ENCODE measurements at regions not wholly inside any gene's neighbourhood (a gene's known extent, or its start where the extent isn't known, plus 50 kb on each side); places are given as distances from the start of the nearest gene placed in this dataset.

GRCh38 chr7:124219681-124220080 is 186.8 kb upstream of the TMEM229A start:
- H3K9me3 Mint-ChIP-seq = peaks cover 15% of the 10 kb centered on the region
- no peak overlapping the region for H3K4me3 Mint-ChIP-seq
- no peaks in the 10 kb centered on the region for H3K27me3 Mint-ChIP-seq (ENCODE audit: low read depth)
- H3K36me3 Mint-ChIP-seq (ENCODE audit: low read depth) = no peaks in the 10 kb centered on the region
- H3K27ac Mint-ChIP-seq = no peak overlapping the region
- no peaks in the 10 kb centered on the region for H3K4me1 Mint-ChIP-seq (ENCODE audit: low read depth)
- DNase-seq (ENCODE audit: low spot score) = no peak

DNA sequence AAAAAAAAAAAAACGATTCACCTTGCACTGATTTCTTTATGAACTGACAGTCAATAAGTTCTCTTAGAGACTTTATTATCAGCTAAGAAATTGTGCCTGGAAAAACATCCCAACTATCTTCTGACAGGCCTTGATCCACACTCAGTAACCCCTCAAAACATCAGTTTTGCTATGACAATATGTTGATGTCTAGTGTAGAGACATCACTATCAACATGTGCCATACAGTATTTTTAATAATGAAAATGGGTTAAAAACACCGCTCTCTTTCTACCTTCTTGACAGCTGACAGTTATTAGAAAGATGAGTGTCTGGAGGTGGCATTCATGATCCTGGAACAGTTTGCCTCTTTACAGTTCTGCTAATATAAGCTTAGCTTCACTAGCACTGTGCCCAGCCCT is 175.8 kb upstream of the TMEM229A start:
- H3K4me3 Mint-ChIP-seq = no peak overlapping the region
- no peaks in the 10 kb centered on the region for H3K36me3 Mint-ChIP-seq (ENCODE audit: low read depth)
- peaks cover 4% of the 10 kb centered on the region for H3K9me3 Mint-ChIP-seq
- DNase-seq (ENCODE audit: low spot score) = no peak
- H3K4me1 Mint-ChIP-seq (ENCODE audit: low read depth) = no peaks in the 10 kb centered on the region
- H3K27ac Mint-ChIP-seq = no peak overlapping the region
- H3K27me3 Mint-ChIP-seq (ENCODE audit: low read depth) = no peaks in the 10 kb centered on the region

DNA sequence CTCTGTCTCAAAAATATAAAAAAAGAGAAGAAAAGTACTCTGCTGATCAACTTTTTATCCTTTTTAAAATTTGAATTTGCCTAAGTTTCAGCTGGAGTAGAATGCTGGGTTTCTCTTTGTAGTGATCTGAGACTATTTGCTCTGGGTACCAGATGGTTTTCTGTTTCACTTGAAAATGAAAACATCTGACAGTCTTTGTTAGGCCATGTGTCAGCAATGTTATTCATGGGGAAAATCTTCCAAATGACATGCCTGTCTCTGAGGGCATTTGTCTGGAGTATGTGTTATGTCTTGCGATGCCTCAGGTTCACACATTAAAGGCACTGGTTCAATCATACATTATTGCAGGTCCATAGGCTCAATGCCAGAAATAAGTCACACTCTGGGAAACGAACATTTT is 175.3 kb upstream of the TMEM229A start:
- H3K9me3 Mint-ChIP-seq = peaks cover 4% of the 10 kb centered on the region
- no peak overlapping the region for H3K27ac Mint-ChIP-seq
- no peaks in the 10 kb centered on the region for H3K4me1 Mint-ChIP-seq (ENCODE audit: low read depth)
- H3K36me3 Mint-ChIP-seq (ENCODE audit: low read depth) = no peaks in the 10 kb centered on the region
- no peak for DNase-seq (ENCODE audit: low spot score)
- H3K4me3 Mint-ChIP-seq = no peak overlapping the region
- H3K27me3 Mint-ChIP-seq (ENCODE audit: low read depth) = no peaks in the 10 kb centered on the region

- H3K27me3 Mint-ChIP-seq (ENCODE audit: low read depth) = no peaks in the 10 kb centered on the region
- no peak for DNase-seq (ENCODE audit: low spot score)
- peaks cover 4% of the 10 kb centered on the region for H3K9me3 Mint-ChIP-seq
- H3K4me3 Mint-ChIP-seq = no peak overlapping the region
- H3K27ac Mint-ChIP-seq = no peak overlapping the region
- no peaks in the 10 kb centered on the region for H3K4me1 Mint-ChIP-seq (ENCODE audit: low read depth)
- H3K36me3 Mint-ChIP-seq (ENCODE audit: low read depth) = no peaks in the 10 kb centered on the region
Measured at GRCh38 chr7:124205526-124205925, 172.7 kb upstream of the TMEM229A start.

DNA sequence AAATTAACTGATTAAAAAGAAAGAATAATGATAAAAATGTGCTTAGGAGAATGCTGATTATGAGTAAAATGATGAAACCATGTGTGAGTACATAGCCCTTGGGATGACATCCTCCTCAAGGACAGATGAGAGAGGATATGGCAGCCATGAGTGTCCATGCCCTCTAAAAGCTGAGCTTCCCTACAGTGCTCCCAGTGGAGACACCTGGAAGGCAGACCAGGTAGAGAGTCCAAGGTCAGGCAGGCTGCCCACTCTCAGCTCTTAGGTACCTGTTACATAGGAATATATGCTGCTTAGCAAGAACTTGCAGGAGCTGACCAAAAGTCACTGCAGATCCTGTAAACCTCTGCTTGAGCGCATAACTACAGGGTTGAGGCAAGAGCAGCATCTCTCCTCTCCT is 169.7 kb upstream of the TMEM229A start:
- DNase-seq (ENCODE audit: low spot score) = no peak
- no peaks in the 10 kb centered on the region for H3K36me3 Mint-ChIP-seq (ENCODE audit: low read depth)
- peaks cover 4% of the 10 kb centered on the region for H3K9me3 Mint-ChIP-seq
- no peaks in the 10 kb centered on the region for H3K4me1 Mint-ChIP-seq (ENCODE audit: low read depth)
- no peaks in the 10 kb centered on the region for H3K27me3 Mint-ChIP-seq (ENCODE audit: low read depth)
- H3K4me3 Mint-ChIP-seq = no peak overlapping the region
- H3K27ac Mint-ChIP-seq = no peak overlapping the region

DNA sequence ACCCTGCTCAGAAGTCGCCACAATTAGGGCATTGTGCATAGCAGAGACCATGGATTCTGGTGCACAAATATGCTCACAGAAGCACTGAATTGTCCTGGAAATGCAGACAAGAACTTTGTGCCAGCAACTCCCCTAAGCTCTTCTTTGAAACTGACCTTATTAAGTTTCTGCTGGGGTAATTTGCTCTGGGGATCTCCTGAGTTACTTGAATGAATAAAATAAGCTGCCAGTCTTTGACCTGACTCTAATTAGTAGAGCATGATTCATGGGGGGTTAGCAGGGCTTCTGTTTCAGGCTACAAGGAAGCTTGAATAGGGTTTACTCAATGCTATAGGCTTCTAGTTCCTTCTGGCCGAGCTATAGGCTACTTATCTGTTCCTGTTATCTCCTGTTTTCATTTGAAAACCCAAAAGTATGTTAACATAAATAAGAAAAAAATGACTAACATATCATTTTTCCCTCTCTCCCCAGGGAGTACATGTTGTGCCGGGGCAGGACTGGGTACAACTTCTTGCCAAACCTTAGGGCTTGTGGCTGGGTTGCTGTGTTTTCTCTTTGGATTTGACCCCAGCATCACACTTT is 169.0 kb upstream of the TMEM229A start:
- DNase-seq (ENCODE audit: low spot score) = no peak
- no peaks in the 10 kb centered on the region for H3K36me3 Mint-ChIP-seq (ENCODE audit: low read depth)
- no peaks in the 10 kb centered on the region for H3K4me1 Mint-ChIP-seq (ENCODE audit: low read depth)
- no peak overlapping the region for H3K27ac Mint-ChIP-seq
- H3K4me3 Mint-ChIP-seq = no peak overlapping the region
- peaks cover 4% of the 10 kb centered on the region for H3K9me3 Mint-ChIP-seq
- H3K27me3 Mint-ChIP-seq (ENCODE audit: low read depth) = no peaks in the 10 kb centered on the region

DNA sequence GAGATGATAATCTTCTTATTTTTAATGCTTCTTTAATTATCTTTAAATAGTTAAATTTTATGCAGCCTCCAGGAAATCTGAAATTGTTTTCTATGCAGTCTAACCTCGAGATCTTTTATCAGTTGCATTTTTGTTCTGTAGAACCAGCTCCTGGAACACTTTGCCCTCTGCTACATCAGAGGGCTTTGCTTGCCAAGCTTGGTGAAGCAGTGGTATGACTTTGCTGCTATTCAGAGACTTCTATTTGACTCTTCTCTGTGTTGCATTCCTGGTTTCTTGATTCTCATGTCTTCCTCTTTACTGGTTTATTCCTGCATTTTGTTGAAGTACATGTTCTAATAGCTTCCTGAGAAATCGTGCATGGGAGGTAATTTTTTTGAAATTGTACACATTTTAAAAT is 163.7 kb upstream of the TMEM229A start:
- Mint-ChIP-seq H3K9me3 (peaks cover 4% of the 10 kb centered on the region), H3K4me3 (no peak overlapping the region), H3K27me3 (ENCODE audit: low read depth) (no peaks in the 10 kb centered on the region), H3K27ac (no peak overlapping the region), H3K36me3 (ENCODE audit: low read depth) (no peaks in the 10 kb centered on the region), H3K4me1 (ENCODE audit: low read depth) (no peaks in the 10 kb centered on the region)
- no peak for DNase-seq (ENCODE audit: low spot score)

DNA sequence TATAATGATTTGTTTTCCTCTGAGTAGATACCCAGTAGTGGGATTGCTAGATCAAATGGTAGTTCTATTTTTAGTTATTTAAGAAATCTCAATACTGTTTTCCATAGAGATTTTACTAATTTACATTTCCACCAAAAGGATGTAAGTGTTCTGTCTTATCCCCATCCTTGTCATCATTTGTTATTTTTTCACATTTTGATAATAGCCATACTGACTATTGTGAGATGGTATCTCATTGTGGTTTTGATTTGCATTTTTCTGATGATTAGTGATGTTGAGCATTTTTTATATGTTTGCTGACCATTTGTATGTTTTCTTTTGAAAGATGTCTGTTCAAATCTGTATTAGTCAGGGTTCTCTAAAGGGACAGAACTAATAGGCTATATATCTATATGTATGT is 160.0 kb upstream of the TMEM229A start:
- Mint-ChIP-seq H3K4me3 (no peak overlapping the region), H3K27ac (no peak overlapping the region), H3K4me1 (ENCODE audit: low read depth) (no peaks in the 10 kb centered on the region), H3K27me3 (ENCODE audit: low read depth) (no peaks in the 10 kb centered on the region), H3K36me3 (ENCODE audit: low read depth) (no peaks in the 10 kb centered on the region), H3K9me3 (no peaks in the 10 kb centered on the region)
- no peak for DNase-seq (ENCODE audit: low spot score)

GRCh38 chr7:124191713-124192112 is 158.8 kb upstream of the TMEM229A start:
- no peaks in the 10 kb centered on the region for H3K27me3 Mint-ChIP-seq (ENCODE audit: low read depth)

DNA sequence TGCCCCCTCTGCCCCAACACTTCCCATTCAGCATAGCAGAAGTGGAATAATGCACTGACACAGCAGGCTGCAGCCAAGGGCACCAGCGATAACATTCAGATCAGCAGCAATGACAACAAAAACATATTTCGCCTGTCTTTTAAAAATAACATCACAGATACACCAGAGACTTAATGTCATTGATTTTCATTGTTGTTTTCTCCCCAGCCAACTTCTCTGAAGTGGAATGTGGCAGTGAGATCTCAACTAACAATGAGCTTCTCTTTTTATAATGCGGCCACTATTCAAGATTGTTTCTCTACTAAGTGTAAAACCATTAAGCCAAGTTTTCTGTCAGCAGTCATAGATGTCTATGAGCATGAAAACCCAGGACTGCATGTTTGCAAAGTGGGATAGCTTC is 158.2 kb upstream of the TMEM229A start:
- Mint-ChIP-seq H3K4me3 (no peak overlapping the region), H3K27me3 (ENCODE audit: low read depth) (no peaks in the 10 kb centered on the region), H3K4me1 (ENCODE audit: low read depth) (no peaks in the 10 kb centered on the region), H3K27ac (no peak overlapping the region), H3K36me3 (ENCODE audit: low read depth) (no peaks in the 10 kb centered on the region), H3K9me3 (no peaks in the 10 kb centered on the region)
- no peak for DNase-seq (ENCODE audit: low spot score)

More at GRCh38 chr7:124191713-124192112, 158.8 kb upstream of the TMEM229A start:
- Mint-ChIP-seq H3K4me3 (no peak overlapping the region), H3K27ac (no peak overlapping the region), H3K9me3 (no peaks in the 10 kb centered on the region), H3K36me3 (ENCODE audit: low read depth) (no peaks in the 10 kb centered on the region), H3K4me1 (ENCODE audit: low read depth) (no peaks in the 10 kb centered on the region)
- no peak for DNase-seq (ENCODE audit: low spot score)

GRCh38 chr7:124188576-124188975 is 155.7 kb upstream of the TMEM229A start:
- H3K9me3 Mint-ChIP-seq = no peaks in the 10 kb centered on the region
- no peak overlapping the region for H3K4me3 Mint-ChIP-seq
- H3K4me1 Mint-ChIP-seq (ENCODE audit: low read depth) = no peaks in the 10 kb centered on the region
- H3K27ac Mint-ChIP-seq = no peak overlapping the region
- H3K27me3 Mint-ChIP-seq (ENCODE audit: low read depth) = no peaks in the 10 kb centered on the region
- H3K36me3 Mint-ChIP-seq (ENCODE audit: low read depth) = no peaks in the 10 kb centered on the region
- DNase-seq (ENCODE audit: low spot score) = no peak

DNA sequence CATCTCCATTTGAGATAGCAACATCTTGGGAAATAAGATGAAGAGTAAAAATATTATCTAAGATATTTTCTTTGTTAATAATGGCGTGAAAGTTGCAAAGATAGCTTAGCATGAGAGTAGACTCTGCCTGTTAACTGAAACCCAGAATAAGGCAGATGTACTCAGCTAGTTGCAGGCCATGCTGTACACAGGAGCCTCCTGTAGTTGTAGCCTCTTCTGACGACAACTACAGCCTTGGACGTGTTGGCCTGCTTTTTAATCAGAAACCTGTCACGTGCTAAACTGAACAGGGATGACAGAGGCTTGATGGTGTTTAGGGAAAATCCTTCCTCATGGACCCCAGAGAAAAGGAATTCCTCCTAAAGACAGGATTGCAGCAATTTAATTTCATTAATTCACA is 155.1 kb upstream of the TMEM229A start:
- Mint-ChIP-seq H3K36me3 (ENCODE audit: low read depth) (no peaks in the 10 kb centered on the region), H3K4me3 (no peak overlapping the region), H3K27ac (no peak overlapping the region), H3K27me3 (ENCODE audit: low read depth) (no peaks in the 10 kb centered on the region), H3K4me1 (ENCODE audit: low read depth) (no peaks in the 10 kb centered on the region), H3K9me3 (no peaks in the 10 kb centered on the region)
- no peak for DNase-seq (ENCODE audit: low spot score)

DNA sequence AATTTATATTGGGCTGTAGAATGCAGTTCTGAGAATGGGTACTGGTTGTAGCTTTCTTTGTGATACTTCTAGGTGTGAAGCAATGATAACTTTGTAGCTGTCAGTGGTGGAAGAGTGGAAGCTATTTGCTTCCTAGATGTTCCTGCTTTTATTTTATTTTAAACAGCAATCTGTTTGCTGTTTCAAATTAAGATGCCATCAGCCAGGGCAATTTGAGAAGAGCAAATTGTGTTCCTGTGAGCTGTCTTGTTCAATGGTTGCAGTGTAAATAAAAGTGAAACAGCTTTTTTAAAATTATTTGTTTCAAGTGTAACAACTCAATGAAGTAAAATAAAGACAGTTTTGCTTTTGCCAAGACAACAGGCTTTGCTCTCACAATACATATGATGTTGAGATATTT is 150.8 kb upstream of the TMEM229A start:
- no peak for DNase-seq (ENCODE audit: low spot score)

GRCh38 chr7:124179641-124180040 is 146.8 kb upstream of the TMEM229A start:
- Mint-ChIP-seq H3K4me3 (no peak overlapping the region), H3K27ac (no peak overlapping the region), H3K36me3 (ENCODE audit: low read depth) (no peaks in the 10 kb centered on the region), H3K4me1 (ENCODE audit: low read depth) (no peaks in the 10 kb centered on the region), H3K27me3 (ENCODE audit: low read depth) (no peaks in the 10 kb centered on the region), H3K9me3 (no peaks in the 10 kb centered on the region)
- DNase-seq (ENCODE audit: low spot score) = no peak

More for the DNA sequence above, 150.8 kb upstream of the TMEM229A start:
- Mint-ChIP-seq H3K9me3 (no peaks in the 10 kb centered on the region), H3K36me3 (ENCODE audit: low read depth) (no peaks in the 10 kb centered on the region), H3K27me3 (ENCODE audit: low read depth) (no peaks in the 10 kb centered on the region), H3K27ac (no peak overlapping the region), H3K4me1 (ENCODE audit: low read depth) (no peaks in the 10 kb centered on the region), H3K4me3 (no peak overlapping the region)

GRCh38 chr7:124177891-124178290 is 145.0 kb upstream of the TMEM229A start:
- Mint-ChIP-seq H3K36me3 (ENCODE audit: low read depth) (no peaks in the 10 kb centered on the region), H3K27ac (no peak overlapping the region), H3K27me3 (ENCODE audit: low read depth) (no peaks in the 10 kb centered on the region), H3K9me3 (no peaks in the 10 kb centered on the region), H3K4me3 (no peak overlapping the region), H3K4me1 (ENCODE audit: low read depth) (no peaks in the 10 kb centered on the region)
- DNase-seq (ENCODE audit: low spot score) = no peak
